Activated CD4-positive, alpha-beta memory T cell treated with anti-CD3 and anti-CD28 coated beads for 36 hours (primary cell): ENCODE measurements at regions not wholly inside any gene's neighbourhood (a gene's known extent, or its start where the extent isn't known, plus 50 kb on each side); places are given as distances from the start of the nearest gene placed in this dataset.

Source experiments
- CTCF ChIA-PET: fragments of 350-600 bp; sonication (Branson Sonifier 250); formaldehyde crosslinking; loops from one replicate; lab custom pipeline; 2021; ENCODE audit warnings: antibody characterized with exemption, inconsistent platforms; lab: Charles Lee
- POLR2A ChIA-PET: fragments of 350-600 bp; sonication (Branson Sonifier 250); formaldehyde crosslinking; loops from one replicate; lab custom pipeline; 2021; ENCODE audit warnings: antibody characterized with exemption; lab: Charles Lee
- DNase-seq: peaks from one replicate; pipeline ENCODE4 v3.0.0-alpha.2; 2020
- H3K27ac Mint-ChIP-seq: one replicate; pipeline ENCODE4 v1.8.0; 2021; ENCODE audit warnings: mixed read lengths
- H3K27me3 Mint-ChIP-seq: one replicate; pipeline ENCODE4 v1.8.0; 2021; ENCODE audit warnings: mixed read lengths
- H3K36me3 Mint-ChIP-seq: one replicate; pipeline ENCODE4 v1.8.0; 2021; ENCODE audit warnings: mixed read lengths
- H3K4me1 Mint-ChIP-seq: one replicate; pipeline ENCODE4 v1.8.0; 2021; ENCODE audit warnings: low read depth, mixed read lengths
- H3K4me3 Mint-ChIP-seq: one replicate; pipeline ENCODE4 v1.8.0; 2021; ENCODE audit warnings: mild to moderate bottlenecking, mixed read lengths
- H3K9me3 Mint-ChIP-seq: one replicate; pipeline ENCODE4 v1.8.0; 2021; ENCODE audit warnings: mixed read lengths
- intact Hi-C: fragments of 100-400 bp; cut with micrococcal nuclease; formaldehyde crosslinking; loops from one replicate; pipeline ENCODE4 v1.15.1; 2023

GRCh38 chrX:20591246-20591645, 324.5 kb upstream of the RPS6KA3 start:
- Mint-ChIP-seq H3K36me3 (no peaks in the 10 kb centered on the region), H3K27ac (no peak overlapping the region), H3K27me3 (no peaks in the 10 kb centered on the region), H3K4me3 (no peak overlapping the region), H3K9me3 (peaks cover 3% of the 10 kb centered on the region), H3K4me1 (peaks cover 9% of the 10 kb centered on the region)
- no peak for DNase-seq
- ChIA-PET CTCF (no interaction called here), POLR2A (no interaction called here)
- intact Hi-C loops, result loop anchor here (10.0 kb wide), 1 partner anchor 784 kb away; the partner anchor contains the start of gene CNKSR2

DNA sequence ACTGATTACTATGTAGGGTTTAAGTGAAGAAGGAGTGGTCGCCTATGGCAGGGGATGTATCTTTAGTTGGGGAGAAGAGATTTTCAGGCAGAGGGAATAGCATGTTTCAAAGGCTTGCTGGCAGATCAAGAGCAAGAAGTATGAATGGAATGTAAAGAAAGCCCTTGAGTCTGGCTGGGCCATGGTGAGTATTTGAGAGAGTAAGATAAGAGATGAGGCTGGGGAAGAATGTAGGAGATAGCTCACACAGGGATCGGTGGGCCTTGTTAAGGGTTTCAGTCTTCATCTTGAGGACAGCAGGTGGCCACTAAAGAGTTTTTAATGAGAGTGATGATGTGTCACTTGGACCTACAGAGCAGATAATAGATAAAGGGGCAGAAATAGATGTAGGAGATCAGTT, 319.1 kb upstream of the RPS6KA3 start:
- POLR2A ChIA-PET, result no interaction called here
- DNase-seq, result no peak
- intact Hi-C loops, result no loop called here
- Mint-ChIP-seq H3K36me3 (no peaks in the 10 kb centered on the region), H3K27me3 (no peaks in the 10 kb centered on the region), H3K9me3 (peaks cover 3% of the 10 kb centered on the region), H3K27ac (no peak overlapping the region), H3K4me3 (no peak overlapping the region), H3K4me1 (no peaks in the 10 kb centered on the region)
- CTCF ChIA-PET, result no interaction called here

GRCh38 chrX:20571611-20572010, 304.9 kb upstream of the RPS6KA3 start:
- H3K9me3 Mint-ChIP-seq, result no peaks in the 10 kb centered on the region
- no peaks in the 10 kb centered on the region for H3K36me3 Mint-ChIP-seq
- no peak overlapping the region for H3K4me3 Mint-ChIP-seq
- intact Hi-C loops, result no loop called here
- no peak overlapping the region for H3K27ac Mint-ChIP-seq
- POLR2A ChIA-PET, result no interaction called here
- DNase-seq, result no peak
- no peaks in the 10 kb centered on the region for H3K27me3 Mint-ChIP-seq
- H3K4me1 Mint-ChIP-seq, result peaks cover 5% of the 10 kb centered on the region
- CTCF ChIA-PET, result interaction anchor here (0.5 to 1.5 kb wide), 3 partner anchors 42 to 1564 kb away, joined by 3 read pairs; no protein-coding TSS in a partner anchor

- H3K9me3 Mint-ChIP-seq, result no peaks in the 10 kb centered on the region
- H3K4me1 Mint-ChIP-seq, result peaks cover 5% of the 10 kb centered on the region
- ChIA-PET POLR2A (no interaction called here), CTCF (interaction anchor here (1.2 kb wide), 1 partner anchor 10 kb away, joined by 3 read pairs; no protein-coding TSS in a partner anchor)
- H3K27me3 Mint-ChIP-seq, result peaks cover 9% of the 10 kb centered on the region
- no peak overlapping the region for H3K4me3 Mint-ChIP-seq
- no peak overlapping the region for H3K27ac Mint-ChIP-seq
- DNase-seq, result no peak
- H3K36me3 Mint-ChIP-seq, result no peaks in the 10 kb centered on the region
- intact Hi-C loops, result no loop called here
These were observed 300.4 kb upstream of the RPS6KA3 start for GRCh38 chrX:20567108-20567507.

DNA sequence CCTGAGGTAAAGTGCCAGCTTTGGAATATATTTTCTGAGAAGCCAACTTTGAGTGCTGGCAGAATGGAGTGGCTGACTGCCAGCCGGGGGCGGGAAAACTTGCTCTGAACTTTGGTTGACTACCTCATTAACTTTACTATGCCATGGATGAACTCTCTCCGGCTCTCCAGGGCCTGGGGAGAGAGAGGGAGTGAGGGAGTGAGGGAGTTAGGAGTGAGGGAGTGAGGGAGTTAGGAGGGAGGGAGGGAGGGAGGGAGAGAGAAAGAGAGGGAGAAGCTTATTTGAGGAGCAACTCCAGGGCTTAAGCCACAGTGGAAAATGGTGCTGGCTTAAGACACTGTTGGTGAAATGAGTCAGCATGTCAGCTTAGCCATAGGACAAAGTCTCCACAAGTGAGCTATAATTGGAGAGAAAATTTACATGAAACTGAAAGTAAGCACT, 280.9 kb upstream of the RPS6KA3 start:
- no peaks in the 10 kb centered on the region for H3K27me3 Mint-ChIP-seq
- CTCF ChIA-PET, result interaction anchor here (1.6 kb wide), 1 partner anchor 17 kb away, joined by 4 read pairs; no protein-coding TSS in a partner anchor
- no peak overlapping the region for H3K4me3 Mint-ChIP-seq
- no peak overlapping the region for H3K27ac Mint-ChIP-seq
- H3K9me3 Mint-ChIP-seq, result peaks cover 7% of the 10 kb centered on the region
- no peak for DNase-seq
- intact Hi-C loops, result no loop called here
- POLR2A ChIA-PET, result no interaction called here
- H3K4me1 Mint-ChIP-seq, result no peaks in the 10 kb centered on the region
- peaks cover 3% of the 10 kb centered on the region for H3K36me3 Mint-ChIP-seq

GRCh38 chrX:20545538-20545937, 278.8 kb upstream of the RPS6KA3 start:
- no peak for DNase-seq
- Mint-ChIP-seq H3K9me3 (peaks cover 23% of the 10 kb centered on the region), H3K4me3 (no peak overlapping the region), H3K27me3 (no peaks in the 10 kb centered on the region), H3K27ac (no peak overlapping the region), H3K36me3 (peaks cover 9% of the 10 kb centered on the region), H3K4me1 (no peaks in the 10 kb centered on the region)
- ChIA-PET POLR2A (no interaction called here), CTCF (no interaction called here)
- intact Hi-C loops, result no loop called here

- H3K4me3 Mint-ChIP-seq, result no peak overlapping the region
These were observed 275.4 kb upstream of the RPS6KA3 start for GRCh38 chrX:20542072-20542471.

GRCh38 chrX:20538974-20539373, 272.3 kb upstream of the RPS6KA3 start:
- Mint-ChIP-seq H3K4me3 (no peak overlapping the region), H3K27me3 (peaks cover 10% of the 10 kb centered on the region), H3K27ac (no peak overlapping the region), H3K9me3 (peaks cover 25% of the 10 kb centered on the region), H3K4me1 (no peaks in the 10 kb centered on the region), H3K36me3 (peaks cover 9% of the 10 kb centered on the region)
- DNase-seq, result no peak
- POLR2A ChIA-PET, result no interaction called here
- CTCF ChIA-PET, result interaction anchor here (0.6 to 1.2 kb wide), 2 partner anchors 9 to 562 kb away, joined by 3 read pairs; no protein-coding TSS in a partner anchor
- intact Hi-C loops, result no loop called here

More at GRCh38 chrX:20542072-20542471, 275.4 kb upstream of the RPS6KA3 start:
- Mint-ChIP-seq H3K27ac (no peak overlapping the region), H3K4me1 (no peaks in the 10 kb centered on the region), H3K36me3 (peaks cover 9% of the 10 kb centered on the region), H3K27me3 (no peaks in the 10 kb centered on the region), H3K9me3 (peaks cover 25% of the 10 kb centered on the region)
- ChIA-PET POLR2A (no interaction called here), CTCF (no interaction called here)
- intact Hi-C loops, result no loop called here
- no peak for DNase-seq

GRCh38 chrX:20531667-20532066, 265.0 kb upstream of the RPS6KA3 start:
- H3K4me3 Mint-ChIP-seq, result no peak overlapping the region
- no peaks in the 10 kb centered on the region for H3K36me3 Mint-ChIP-seq
- POLR2A ChIA-PET, result no interaction called here
- H3K27ac Mint-ChIP-seq, result no peak overlapping the region
- CTCF ChIA-PET, result interaction anchor here (0.8 to 1.3 kb wide), 5 partner anchors 9 to 1215 kb away, joined by 3 to 4 read pairs (median 3); no protein-coding TSS in a partner anchor
- H3K4me1 Mint-ChIP-seq, result peaks cover 4% of the 10 kb centered on the region
- intact Hi-C loops, result loop anchor here (2.0 kb wide), 1 partner anchor 949 kb away; no protein-coding TSS in a partner anchor
- peaks cover 28% of the 10 kb centered on the region for H3K27me3 Mint-ChIP-seq
- no peak for DNase-seq
- no peaks in the 10 kb centered on the region for H3K9me3 Mint-ChIP-seq

DNA sequence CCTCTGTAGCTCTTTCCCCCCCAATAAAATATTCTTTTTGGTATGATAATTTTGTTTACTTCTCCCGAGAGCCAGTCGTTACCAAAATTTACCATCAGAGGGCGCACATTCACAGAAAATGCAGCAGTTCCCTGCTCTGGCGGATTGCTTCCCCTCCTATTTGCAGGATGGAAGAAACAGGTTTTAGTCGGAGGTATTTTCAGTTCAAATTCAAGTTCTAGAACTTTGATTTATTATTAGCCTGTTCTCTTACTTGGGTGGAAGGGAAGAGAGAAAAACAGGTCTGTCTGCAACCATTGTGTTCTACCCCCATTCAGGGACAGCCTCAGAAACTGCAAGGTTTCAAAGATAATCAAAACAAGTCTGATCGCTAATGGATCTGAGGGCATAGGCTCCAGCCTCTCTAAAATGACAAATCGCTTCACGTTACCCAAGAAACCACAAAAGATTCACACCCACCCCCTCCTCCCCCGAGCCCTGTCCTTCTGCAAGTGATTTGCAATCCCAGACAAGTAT, 263.8 kb upstream of the RPS6KA3 start:
- DNase-seq, result peak; percentile 59
- intact Hi-C loops, result loop anchor here (1.0 to 2.0 kb wide), 2 partner anchors 950 to 1216 kb away; no protein-coding TSS in a partner anchor
- ChIA-PET CTCF (interaction anchor here (0.6 to 2.4 kb wide), 16 partner anchors 9 to 1216 kb away, joined by 3 to 14 read pairs (median 3); no protein-coding TSS in a partner anchor), POLR2A (no interaction called here)
- Mint-ChIP-seq H3K27me3 (peaks cover 24% of the 10 kb centered on the region), H3K27ac (no peak overlapping the region), H3K4me1 (peaks cover 4% of the 10 kb centered on the region), H3K9me3 (no peaks in the 10 kb centered on the region), H3K4me3 (no peak overlapping the region), H3K36me3 (no peaks in the 10 kb centered on the region)

GRCh38 chrX:20529711-20530110, 263.0 kb upstream of the RPS6KA3 start:
- H3K4me1 Mint-ChIP-seq, result peaks cover 4% of the 10 kb centered on the region
- H3K27ac Mint-ChIP-seq, result no peak overlapping the region
- no peak overlapping the region for H3K4me3 Mint-ChIP-seq
- ChIA-PET POLR2A (no interaction called here), CTCF (interaction anchor here (0.7 to 2.4 kb wide), 15 partner anchors 9 to 1217 kb away, joined by 3 to 14 read pairs (median 3); no protein-coding TSS in a partner anchor)
- no peak for DNase-seq
- intact Hi-C loops, result loop anchor here (1.0 to 5.0 kb wide), 4 partner anchors 848 to 1217 kb away; no protein-coding TSS in a partner anchor
- H3K27me3 Mint-ChIP-seq, result peaks cover 24% of the 10 kb centered on the region
- no peaks in the 10 kb centered on the region for H3K9me3 Mint-ChIP-seq
- H3K36me3 Mint-ChIP-seq, result no peaks in the 10 kb centered on the region

DNA sequence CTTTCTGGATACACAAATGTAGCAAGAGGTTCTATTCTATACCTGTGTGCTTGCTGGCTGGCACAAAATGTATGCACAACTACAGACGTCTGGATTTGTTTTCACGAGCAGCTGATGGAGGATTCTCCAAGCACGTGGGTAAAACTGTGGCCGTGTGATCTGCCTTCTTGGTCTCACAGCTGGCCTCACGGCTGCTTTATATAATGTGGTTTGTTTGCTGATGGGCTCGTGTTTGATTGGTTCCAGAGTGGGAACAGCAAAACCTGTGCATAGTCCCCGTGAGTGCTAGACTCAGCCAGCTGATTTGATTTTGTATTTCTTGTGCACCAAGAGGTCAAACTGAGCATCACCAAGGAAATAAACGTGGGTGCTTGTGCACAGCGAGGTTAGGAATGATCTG, 262.6 kb upstream of the RPS6KA3 start:
- CTCF ChIA-PET, result interaction anchor here (1.0 to 2.4 kb wide), 6 partner anchors 13 to 1217 kb away, joined by 3 to 14 read pairs (median 4); no protein-coding TSS in a partner anchor
- Mint-ChIP-seq H3K27me3 (peaks cover 21% of the 10 kb centered on the region), H3K36me3 (no peaks in the 10 kb centered on the region), H3K9me3 (no peaks in the 10 kb centered on the region), H3K27ac (no peak overlapping the region), H3K4me1 (peaks cover 6% of the 10 kb centered on the region), H3K4me3 (no peak overlapping the region)
- DNase-seq, result no peak
- POLR2A ChIA-PET, result no interaction called here
- intact Hi-C loops, result loop anchor here (5.0 kb wide), 2 partner anchors 848 to 1198 kb away; no protein-coding TSS in a partner anchor
